ENCODE measurements at regions not wholly inside any gene's neighbourhood (a gene's known extent, or its start where the extent isn't known, plus 50 kb on each side); places are given as distances from the start of the nearest gene placed in this dataset.
A peak's percentile ranks its signal among the peaks of the same experiment; 100 is the strongest.
"Not testable (repeated sequence)": the region's sequence is repeated elsewhere in the genome, so short reads cannot be mapped to it uniquely, and the experiment has no call there.

- no peak for DNase-seq
Observed at GRCh38 chr9:86515221-86515620, 161.0 kb upstream of the TUT7 start.

GRCh38 chr9:86513429-86513828, 159.2 kb upstream of the TUT7 start:
- no peak for DNase-seq

GRCh38 chr9:86512929-86513328, 158.7 kb upstream of the TUT7 start:
- DNase-seq = no peak

- no peak for DNase-seq
Observed at GRCh38 chr9:86511614-86512360, 157.6 kb upstream of the TUT7 start.

GRCh38 chr9:86508208-86508903, 154.1 kb upstream of the TUT7 start:
- no peak for DNase-seq

- no peak for DNase-seq
Observed at GRCh38 chr9:86507212-86507630, 153.0 kb upstream of the TUT7 start.

GRCh38 chr9:86503942-86504341, 149.7 kb upstream of the TUT7 start:
- DNase-seq = no peak

GRCh38 chr9:86503314-86503713, 149.1 kb upstream of the TUT7 start:
- DNase-seq = no peak

- DNase-seq = no peak
Observed at GRCh38 chr9:86500667-86501435, 146.6 kb upstream of the TUT7 start.

- DNase-seq = no peak
Observed at GRCh38 chr9:86500031-86500430, 145.8 kb upstream of the TUT7 start.

- no peak for DNase-seq
Observed at GRCh38 chr9:86494644-86495111, 140.5 kb upstream of the TUT7 start.

GRCh38 chr9:86491468-86492266, 137.5 kb upstream of the TUT7 start:
- DNase-seq = no peak

GRCh38 chr9:86488794-86489193, 134.6 kb upstream of the TUT7 start:
- no peak for DNase-seq

- no peak for DNase-seq
Observed at GRCh38 chr9:86488345-86488744, 134.1 kb upstream of the TUT7 start.

GRCh38 chr9:86487838-86488233, 133.6 kb upstream of the TUT7 start:
- DNase-seq = no peak

GRCh38 chr9:86486891-86487837, 133.0 kb upstream of the TUT7 start:
- DNase-seq = peak in 1 of 2 experiments; percentile 12

GRCh38 chr9:86485359-86485758, 131.1 kb upstream of the TUT7 start:
- no peak for DNase-seq

GRCh38 chr9:86483496-86483895, 129.3 kb upstream of the TUT7 start:
- DNase-seq = no peak

GRCh38 chr9:86481466-86481865, 127.3 kb upstream of the TUT7 start:
- no peak for DNase-seq

- not testable (repeated sequence) for DNase-seq
Observed at GRCh38 chr9:86475255-86475654, 121.0 kb upstream of the TUT7 start.

GRCh38 chr9:86471171-86471815, 117.1 kb upstream of the TUT7 start:
- DNase-seq = no peak
